HEK293 (cell line): ENCODE measurements at regions not wholly inside any gene's neighbourhood (a gene's known extent, or its start where the extent isn't known, plus 50 kb on each side); places are given as distances from the start of the nearest gene placed in this dataset.

ENCODE experiments used
- CTCF ChIA-PET: fragments of 350-600 bp; formaldehyde crosslinking; extraction: SDS; loops from one replicate; lab custom pipeline; 2021; ENCODE audit warnings: antibody characterized with exemption; lab: Yijun Ruan, JAX
- POLR2A ChIA-PET: fragments of 300-600 bp; formaldehyde crosslinking; extraction: SDS; loops from one replicate; lab custom pipeline; 2020; ENCODE audit warnings: antibody characterized with exemption, inconsistent platforms; lab: Yijun Ruan, JAX
- H3K27ac ChIP-seq: fragments of 200-500 bp; sonication (Bioruptor generic); 2 replicates; pipeline ENCODE4 v1.5.1; 2014; ENCODE audit warnings: low read depth, low read length, control low read depth, inconsistent platforms; ENCODE audit errors: extremely low read depth
- H3K36me3 ChIP-seq, 2 experiments: fragments of 200-500 bp in 1 of 2; sonication (Bioruptor generic) in 1 of 2; 1 replicate in 1 of 2; 2 replicates in 1 of 2; pipeline ENCODE4 v1.5.1; 2014 to 2017; ENCODE audit warnings: inconsistent platforms in 2 of 2, low read length in 2 of 2; ENCODE audit not compliant: control insufficient read depth in 2 of 2, insufficient read depth in 1 of 2
- H3K4me1 ChIP-seq: fragments of 200-500 bp; sonication (Bioruptor generic); 2 replicates; pipeline ENCODE4 v1.5.1; 2014; ENCODE audit warnings: mild to moderate bottlenecking, low read length, inconsistent platforms; ENCODE audit not compliant: control insufficient read depth, insufficient read depth
- H3K4me3 ChIP-seq: 2 replicates; pipeline ENCODE4 v1.5.1; 2011; ENCODE audit warnings: low read depth, mild to moderate bottlenecking, control low read depth, low read length, moderate library complexity
- H3K9me3 ChIP-seq: fragments of 200-500 bp; sonication (Bioruptor generic); 2 replicates; pipeline ENCODE4 v1.5.1; 2014; ENCODE audit warnings: low read depth, low read length, inconsistent platforms; ENCODE audit not compliant: control insufficient read depth, insufficient read depth
- CTCF ChIP-seq: fragments of 450-650 bp; formaldehyde crosslinking; IDR thresholded peaks from 2 replicates; pipeline ENCODE4 v1.5.1; 2016; ENCODE audit warnings: missing biosample characterization, missing genetic modification characterization
- KLF1 ChIP-seq: fragments of 450-650 bp; formaldehyde crosslinking; IDR thresholded peaks from 2 replicates; pipeline ENCODE4 v1.5.1; 2016; ENCODE audit warnings: missing biosample characterization, missing genetic modification characterization
- ZBTB10 ChIP-seq: fragments of 450-650 bp; formaldehyde crosslinking; IDR thresholded peaks from 2 replicates; pipeline ENCODE4 v1.5.1; 2016; ENCODE audit warnings: missing biosample characterization, missing genetic modification characterization
- ZBTB8A ChIP-seq: fragments of 450-650 bp; formaldehyde crosslinking; IDR thresholded peaks from 2 replicates; pipeline ENCODE4 v1.5.1; 2016; ENCODE audit warnings: missing biosample characterization, missing genetic modification characterization
- ZFP3 ChIP-seq: fragments of 450-650 bp; formaldehyde crosslinking; IDR thresholded peaks from 2 replicates; pipeline ENCODE4 v1.5.1; 2016; ENCODE audit warnings: low read depth, missing biosample characterization, missing genetic modification characterization
- ZNF121 ChIP-seq: fragments of 450-650 bp; formaldehyde crosslinking; IDR thresholded peaks from 2 replicates; pipeline ENCODE4 v1.5.1; 2016; ENCODE audit warnings: missing biosample characterization, missing genetic modification characterization
- ZNF19 ChIP-seq: fragments of 450-650 bp; formaldehyde crosslinking; IDR thresholded peaks from 2 replicates; pipeline ENCODE4; 2016; ENCODE audit warnings: missing biosample characterization, missing genetic modification characterization, low read depth
- ZNF223 ChIP-seq: fragments of 450-650 bp; formaldehyde crosslinking; IDR thresholded peaks from 2 replicates; pipeline ENCODE4 v1.5.1; 2016; ENCODE audit warnings: missing biosample characterization, missing genetic modification characterization
- ZNF23 ChIP-seq: fragments of 450-650 bp; formaldehyde crosslinking; IDR thresholded peaks from 2 replicates; pipeline ENCODE4 v1.5.1; 2016; ENCODE audit warnings: missing biosample characterization, missing genetic modification characterization, borderline replicate concordance
- ZNF248 ChIP-seq: fragments of 450-650 bp; formaldehyde crosslinking; IDR thresholded peaks from 2 replicates; pipeline ENCODE4 v1.5.1; 2017; ENCODE audit warnings: missing biosample characterization, missing genetic modification characterization
- ZNF280C ChIP-seq: fragments of 450-650 bp; formaldehyde crosslinking; IDR thresholded peaks from 2 replicates; pipeline ENCODE4 v1.5.1; 2016; ENCODE audit warnings: missing biosample characterization, missing genetic modification characterization
- ZNF473 ChIP-seq: fragments of 450-650 bp; formaldehyde crosslinking; IDR thresholded peaks from 2 replicates; pipeline ENCODE4 v1.5.1; 2017; ENCODE audit warnings: missing biosample characterization, missing genetic modification characterization
- ZNF510 ChIP-seq: fragments of 450-650 bp; formaldehyde crosslinking; IDR thresholded peaks from 2 replicates; pipeline ENCODE4 v1.5.1; 2018; ENCODE audit warnings: mild to moderate bottlenecking, missing genetic modification characterization, missing biosample characterization; ENCODE audit not compliant: insufficient replicate concordance
- ZNF521 ChIP-seq: fragments of 450-650 bp; formaldehyde crosslinking; IDR thresholded peaks from 2 replicates; pipeline ENCODE4 v1.5.1; 2017; ENCODE audit warnings: missing biosample characterization, mild to moderate bottlenecking, missing genetic modification characterization
- ZNF561 ChIP-seq: fragments of 450-650 bp; IDR thresholded peaks from 2 replicates; pipeline ENCODE4 v1.5.1; 2018; ENCODE audit warnings: missing biosample characterization, missing genetic modification characterization, borderline replicate concordance
- ZNF629 ChIP-seq: fragments of 450-650 bp; formaldehyde crosslinking; IDR thresholded peaks from 2 replicates; pipeline ENCODE4 v1.5.1; 2017; ENCODE audit warnings: missing biosample characterization, missing genetic modification characterization
- ZNF670 ChIP-seq: fragments of 450-650 bp; formaldehyde crosslinking; IDR thresholded peaks from 2 replicates; pipeline ENCODE4 v1.5.1; 2016; ENCODE audit warnings: missing biosample characterization, missing genetic modification characterization, low read depth
- ZNF704 ChIP-seq: fragments of 450-650 bp; formaldehyde crosslinking; IDR thresholded peaks from 2 replicates; pipeline ENCODE4 v1.5.1; 2016; ENCODE audit warnings: missing biosample characterization, missing genetic modification characterization
- ZNF791 ChIP-seq: fragments of 450-650 bp; formaldehyde crosslinking; IDR thresholded peaks from 2 replicates; pipeline ENCODE4 v1.5.1; 2016; ENCODE audit warnings: missing biosample characterization, missing genetic modification characterization
- ZNF792 ChIP-seq: fragments of 450-650 bp; formaldehyde crosslinking; IDR thresholded peaks from 2 replicates; pipeline ENCODE4 v1.5.1; 2016; ENCODE audit warnings: missing biosample characterization, missing genetic modification characterization
- ZXDB ChIP-seq: fragments of 450-650 bp; formaldehyde crosslinking; IDR thresholded peaks from 2 replicates; pipeline ENCODE4 v1.5.1; 2016; ENCODE audit warnings: missing biosample characterization, missing genetic modification characterization

GRCh38 chrX:30156009-30156408 lies 59.4 kb upstream of the MAGEB2 start:
- no peak overlapping the region for H3K27ac ChIP-seq
- no peak overlapping the region for H3K4me3 ChIP-seq
- no peaks in the 10 kb centered on the region for H3K4me1 ChIP-seq
- no peaks in the 10 kb centered on the region for H3K9me3 ChIP-seq
- H3K36me3 ChIP-seq, result no peaks in the 10 kb centered on the region
- CTCF ChIA-PET, result interaction anchor here (0.6 kb wide), 1 partner anchor 14 kb away, joined by 3 read pairs; no protein-coding TSS in a partner anchor
- POLR2A ChIA-PET, result no interaction called here
- TF ChIP-seq CTCF (tag by site-specific recombination), result no peak

- Histone ChIP-seq H3K4me3 (no peak overlapping the region), H3K36me3 (no peaks in the 10 kb centered on the region), H3K27ac (no peak overlapping the region), H3K4me1 (no peaks in the 10 kb centered on the region), H3K9me3 (no peaks in the 10 kb centered on the region)
- ChIA-PET CTCF (interaction anchor here (0.6 kb wide), 1 partner anchor 15 kb away, joined by 3 read pairs; no protein-coding TSS in a partner anchor), POLR2A (no interaction called here)
- TF ChIP-seq ZNF223 (tag by site-specific recombination) (no peak), ZNF561 (tag by site-specific recombination) (no peak), ZNF670 (no peak), ZNF23 (tag by site-specific recombination) (no peak), ZBTB10 (tag by site-specific recombination) (no peak), ZNF704 (tag by site-specific recombination) (no peak), ZXDB (tag by site-specific recombination) (no peak), ZNF121 (no peak), ZNF791 (tag by site-specific recombination) (no peak), ZFP3 (tag by site-specific recombination) (no peak), ZNF792 (tag by site-specific recombination) (no peak), ZBTB8A (no peak), ZNF473 (tag by site-specific recombination) (no peak), ZNF521 (tag by site-specific recombination) (no peak), KLF1 (no peak), ZNF629 (tag by site-specific recombination) (no peak), ZNF19 (no peak), ZNF510 (tag by site-specific recombination) (no peak), ZNF280C (tag by site-specific recombination) (no peak), ZNF248 (tag by site-specific recombination) (no peak)
Observed at GRCh38 chrX:30156880-30157560, 58.3 kb upstream of the MAGEB2 start.
